EH (cell line): ENCODE measurements at regions not wholly inside any gene's neighbourhood (a gene's known extent, or its start where the extent isn't known, plus 50 kb on each side); places are given as distances from the start of the nearest gene placed in this dataset.
"Not testable (repeated sequence)": the region's sequence is repeated elsewhere in the genome, so short reads cannot be mapped to it uniquely, and the experiment has no call there.

ENCODE experiments used
- DNase-seq: peaks from one replicate; pipeline ENCODE4 v3.0.0-alpha.2; 2015; ENCODE audit warnings: low read depth

- no peak for DNase-seq
Measured at GRCh38 chr11:13782390-13783075, 114.1 kb downstream of the FAR1 start.

GRCh38 chr11:13784441-13784840 lies 116.0 kb downstream of the FAR1 start:
- DNase-seq = no peak

GRCh38 chr11:13784855-13785254 lies 116.4 kb downstream of the FAR1 start:
- no peak for DNase-seq

- DNase-seq = no peak
Measured at GRCh38 chr11:13786688-13787087, 118.2 kb downstream of the FAR1 start.

- DNase-seq = not testable (repeated sequence)
Measured at GRCh38 chr11:13797616-13798015, 129.1 kb downstream of the FAR1 start.

GRCh38 chr11:13800901-13801300 lies 132.4 kb downstream of the FAR1 start:
- no peak for DNase-seq

GRCh38 chr11:13818325-13818724 lies 144.2 kb upstream of the SPON1 start:
- DNase-seq = no peak

- DNase-seq = no peak
Measured at GRCh38 chr11:13826505-13827278, 135.8 kb upstream of the SPON1 start.

- DNase-seq = no peak
Measured at GRCh38 chr11:13831696-13832095, 130.8 kb upstream of the SPON1 start.

GRCh38 chr11:13834463-13834862 lies 128.1 kb upstream of the SPON1 start:
- no peak for DNase-seq

GRCh38 chr11:13836666-13837065 lies 125.9 kb upstream of the SPON1 start:
- no peak for DNase-seq

- no peak for DNase-seq
Measured at GRCh38 chr11:13837286-13837685, 125.2 kb upstream of the SPON1 start.

- DNase-seq = no peak
Measured at GRCh38 chr11:13841393-13841792, 121.1 kb upstream of the SPON1 start.

GRCh38 chr11:13848031-13848430 lies 114.5 kb upstream of the SPON1 start:
- no peak for DNase-seq

GRCh38 chr11:13850231-13851005 lies 112.1 kb upstream of the SPON1 start:
- peak; percentile 1 for DNase-seq

GRCh38 chr11:13851691-13852090 lies 110.8 kb upstream of the SPON1 start:
- no peak for DNase-seq

GRCh38 chr11:13852481-13852880 lies 110.0 kb upstream of the SPON1 start:
- DNase-seq = no peak

- DNase-seq = no peak
Measured at GRCh38 chr11:13857828-13858227, 104.7 kb upstream of the SPON1 start.

- DNase-seq = no peak
Measured at GRCh38 chr11:13859892-13860291, 102.6 kb upstream of the SPON1 start.

GRCh38 chr11:13861411-13861810 lies 101.1 kb upstream of the SPON1 start:
- DNase-seq = no peak

- no peak for DNase-seq
Measured at GRCh38 chr11:13862845-13863392, 99.6 kb upstream of the SPON1 start.

GRCh38 chr11:13868710-13869397 lies 93.7 kb upstream of the SPON1 start:
- DNase-seq = no peak
